HG03103 (cell line): ENCODE measurements at regions not wholly inside any gene's neighbourhood (a gene's known extent, or its start where the extent isn't known, plus 50 kb on each side); places are given as distances from the start of the nearest gene placed in this dataset.

Experiments
- ATAC-seq: cut with Tn5 transposase; IDR thresholded peaks from one replicate; pipeline ENCODE4 v1.9.1; 2021; ENCODE audit warnings: low read depth; ENCODE audit not compliant: unreplicated experiment

- no peak for ATAC-seq
Observed at GRCh38 chr5:117218789-117219188, 644.2 kb upstream of the SEMA6A start.

GRCh38 chr5:117212866-117213265, 638.2 kb upstream of the SEMA6A start:
- no peak for ATAC-seq

- no peak for ATAC-seq
Observed at GRCh38 chr5:117210796-117211195, 636.2 kb upstream of the SEMA6A start.

- no peak for ATAC-seq
Observed at GRCh38 chr5:117209479-117209878, 634.9 kb upstream of the SEMA6A start.

DNA sequence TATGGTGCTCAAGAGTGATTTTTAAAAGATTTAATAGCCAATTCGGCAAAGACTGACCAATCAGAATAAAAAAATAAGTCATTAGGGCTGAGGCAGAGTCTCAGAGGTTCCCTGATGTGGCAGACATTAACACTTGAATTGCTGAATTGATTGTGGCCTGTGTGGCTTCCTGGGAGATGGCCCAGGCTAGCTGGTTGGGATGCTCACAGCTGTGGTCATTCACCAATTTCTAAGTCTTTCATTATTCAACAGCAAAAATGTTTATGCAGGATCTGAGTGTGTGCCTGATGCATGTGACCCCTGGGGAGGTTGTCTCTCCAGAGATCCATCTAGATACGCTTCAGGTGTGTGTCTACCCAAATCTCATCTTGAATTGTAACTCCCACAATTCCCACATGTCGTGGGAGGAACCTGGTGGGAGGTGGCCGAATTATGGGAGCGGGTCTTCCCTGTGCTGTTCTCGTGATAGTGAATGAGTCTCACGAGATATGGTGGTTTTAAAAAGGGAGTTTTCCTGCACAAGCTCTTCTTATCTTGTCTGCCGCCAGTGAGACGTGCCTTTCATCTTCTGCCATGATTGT, 632.6 kb upstream of the SEMA6A start:
- ATAC-seq: no peak

- ATAC-seq: no peak
Observed at GRCh38 chr5:117205894-117206293, 631.3 kb upstream of the SEMA6A start.

DNA sequence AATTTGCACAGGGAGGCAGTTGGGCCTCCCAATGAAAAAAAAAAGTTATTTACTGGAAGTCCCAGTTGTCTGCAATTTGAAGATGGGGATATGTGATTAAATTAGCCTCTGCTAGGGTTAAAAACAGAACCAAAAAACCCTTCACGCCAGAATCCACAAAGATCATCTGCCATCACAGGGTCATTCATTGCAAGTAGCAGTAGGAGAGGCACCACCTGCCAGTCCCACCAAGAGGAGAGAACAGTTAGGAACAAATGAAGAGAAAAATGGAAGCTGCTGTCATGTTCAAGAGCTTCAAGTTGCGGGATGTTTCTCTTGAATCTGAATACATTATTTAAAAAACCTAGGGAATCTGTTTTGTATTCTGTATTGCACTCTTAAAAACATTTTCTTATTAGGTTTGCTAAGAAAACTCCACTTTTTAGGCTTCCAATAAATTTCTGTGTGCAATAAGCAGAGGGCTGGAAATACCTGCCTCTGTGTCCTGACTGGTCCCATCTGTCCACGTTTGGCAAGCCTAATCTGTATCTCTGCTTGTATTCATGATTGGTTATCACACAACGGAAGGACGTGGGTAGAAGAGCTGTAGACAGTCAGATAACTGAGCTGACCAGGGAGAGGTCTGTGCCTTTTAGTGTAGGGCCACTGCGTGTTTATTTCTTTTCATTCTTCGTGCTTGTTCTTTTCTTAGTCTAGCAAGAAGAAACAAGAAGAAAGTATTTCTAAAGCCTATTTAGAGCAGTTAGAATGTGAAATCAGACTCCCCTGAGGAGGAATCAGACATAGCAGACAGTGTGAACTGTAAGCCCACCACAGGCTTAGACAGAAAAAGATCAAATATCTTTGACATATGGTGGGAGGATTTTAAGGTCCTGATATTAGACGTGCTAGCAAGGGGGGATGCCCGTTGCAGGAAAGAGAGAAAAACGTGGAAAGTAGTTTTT, 630.6 kb upstream of the SEMA6A start:
- ATAC-seq: no peak

- ATAC-seq: no peak
Observed at GRCh38 chr5:117204404-117204803, 629.8 kb upstream of the SEMA6A start.

DNA sequence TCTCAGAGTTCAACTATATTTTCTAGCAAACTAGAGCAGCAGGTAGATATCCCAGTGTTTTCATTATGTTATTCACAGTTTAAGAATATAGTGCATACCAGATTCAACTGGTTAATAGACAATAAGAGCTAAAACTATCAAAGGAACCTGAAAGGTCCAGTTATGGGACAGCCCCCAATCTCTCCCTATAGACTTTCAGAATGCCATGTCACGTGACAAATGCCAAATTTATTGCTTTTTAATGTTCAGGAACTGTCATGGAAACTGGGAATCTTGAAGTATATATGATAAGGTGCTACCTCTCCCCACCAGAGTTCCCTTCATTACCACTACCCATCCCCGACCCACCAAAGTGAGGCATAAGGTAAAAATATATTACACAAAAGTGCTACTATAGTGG, 629.0 kb upstream of the SEMA6A start:
- ATAC-seq: no peak

- no peak for ATAC-seq
Observed at GRCh38 chr5:117201001-117201400, 626.4 kb upstream of the SEMA6A start.

GRCh38 chr5:117195076-117195475, 620.5 kb upstream of the SEMA6A start:
- no peak for ATAC-seq

DNA sequence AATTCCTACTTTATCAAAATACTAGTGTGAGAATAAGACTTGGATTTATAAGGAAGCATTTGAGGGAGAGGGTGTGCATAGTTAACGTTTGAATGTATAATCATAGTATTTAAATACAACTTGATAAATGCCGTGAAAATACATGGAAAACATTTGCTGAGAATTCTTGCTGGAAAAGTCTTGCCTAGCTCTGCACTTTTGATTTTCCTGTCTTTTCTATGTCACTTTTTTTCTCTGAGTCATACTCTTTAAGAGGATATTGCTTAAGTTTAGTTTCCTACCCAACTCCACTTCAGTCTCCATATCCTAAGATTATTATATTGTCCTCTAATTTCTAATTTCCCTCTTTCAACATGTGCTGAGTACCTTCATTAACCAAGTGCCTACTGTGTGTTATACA, 616.6 kb upstream of the SEMA6A start:
- no peak for ATAC-seq

GRCh38 chr5:117189784-117190183, 615.2 kb upstream of the SEMA6A start:
- no peak for ATAC-seq

- no peak for ATAC-seq
Observed at GRCh38 chr5:117188211-117188610, 613.6 kb upstream of the SEMA6A start.

- ATAC-seq: no peak
Observed at GRCh38 chr5:117186751-117187150, 612.1 kb upstream of the SEMA6A start.

- no peak for ATAC-seq
Observed at GRCh38 chr5:117183326-117183725, 608.7 kb upstream of the SEMA6A start.

- ATAC-seq: no peak
Observed at GRCh38 chr5:117182104-117182503, 607.5 kb upstream of the SEMA6A start.

GRCh38 chr5:117177302-117177701, 602.7 kb upstream of the SEMA6A start:
- ATAC-seq: no peak

DNA sequence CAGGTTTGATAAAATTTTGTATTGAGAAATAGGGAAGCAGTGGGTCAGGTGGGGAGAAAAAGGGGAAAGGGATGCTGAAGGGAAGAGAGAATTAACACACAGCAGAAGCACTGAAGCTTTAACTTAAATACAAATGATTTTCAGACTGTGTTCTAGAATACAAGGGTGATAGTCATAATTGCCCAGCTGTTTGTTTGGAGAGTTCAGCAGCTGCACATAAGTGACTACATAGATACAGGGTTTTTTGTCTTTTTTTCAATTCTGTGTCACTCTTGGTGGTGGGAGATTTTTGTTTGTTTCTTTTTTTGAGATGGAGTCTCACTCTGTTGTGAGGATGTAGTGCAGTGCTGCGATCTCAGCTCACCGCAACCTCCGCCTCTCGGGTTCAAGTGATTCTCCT, 590.4 kb upstream of the SEMA6A start:
- ATAC-seq: no peak

GRCh38 chr5:117161718-117162335, 587.2 kb upstream of the SEMA6A start:
- no peak for ATAC-seq

DNA sequence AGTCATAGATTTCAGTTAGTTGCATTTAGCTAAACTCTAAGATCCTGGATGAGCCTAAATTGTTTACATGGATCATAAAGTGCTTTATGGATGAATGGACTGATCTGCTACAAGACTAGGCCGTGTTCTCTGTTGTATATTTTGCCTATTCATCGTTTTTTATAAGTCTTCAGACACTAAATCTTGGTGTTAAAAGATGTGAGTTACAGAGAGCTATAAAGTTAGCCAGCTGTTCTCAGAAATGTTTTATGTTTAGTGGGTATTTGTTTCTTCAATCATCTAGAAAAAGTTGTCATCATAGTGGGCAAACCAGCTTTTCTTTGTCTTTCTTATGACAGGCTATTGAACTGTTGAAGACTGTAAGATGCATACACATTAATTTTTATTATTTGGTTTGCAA, 585.8 kb upstream of the SEMA6A start:
- no peak for ATAC-seq

DNA sequence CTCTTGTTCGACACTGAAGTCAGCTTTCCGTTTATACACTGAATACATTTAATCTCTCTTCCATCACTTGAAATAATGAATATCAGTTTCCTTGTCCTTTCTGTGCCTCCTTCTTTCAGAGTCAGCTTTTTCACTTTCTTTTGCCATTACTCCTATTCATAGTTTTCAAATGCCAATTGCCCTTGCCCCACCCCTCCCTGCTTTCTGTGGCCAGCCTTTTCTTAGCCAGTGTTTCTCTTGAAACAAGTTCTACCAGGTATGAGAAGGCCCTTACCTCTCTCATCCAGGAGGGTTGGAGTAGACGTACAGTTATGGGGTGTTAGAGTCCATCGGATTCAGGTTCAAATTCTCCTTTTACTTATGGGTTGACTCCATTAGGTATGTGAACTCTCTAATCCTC, 574.7 kb upstream of the SEMA6A start:
- no peak for ATAC-seq
